ENCODE measurements at regions not wholly inside any gene's neighbourhood (a gene's known extent, or its start where the extent isn't known, plus 50 kb on each side); places are given as distances from the start of the nearest gene placed in this dataset.

DNA sequence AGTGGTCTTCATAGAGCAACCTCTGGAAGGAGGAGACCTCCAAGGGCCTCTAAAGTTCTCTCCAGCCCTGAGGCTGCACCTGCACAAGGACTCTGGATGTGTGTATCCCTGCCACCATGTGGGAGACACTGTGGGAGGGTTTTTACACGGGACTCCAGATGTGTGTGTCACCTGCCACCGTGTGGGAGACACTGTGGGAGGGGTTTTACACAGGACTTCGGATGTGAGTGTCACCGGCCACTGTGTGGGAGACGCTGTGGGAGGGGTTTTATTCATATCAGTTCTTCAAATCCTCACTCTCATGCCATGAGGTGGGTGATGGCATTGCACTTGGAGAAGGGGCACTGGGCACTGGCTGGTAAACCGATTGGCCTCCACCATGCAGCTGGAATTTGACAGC, 90.2 kb upstream of the SSTR4 start:
- WGBS, 5 donors: 87 to 93% (median 88%) methylated on average over 4 to 6 of the region's 6 CpGs
- TF ChIP-seq CTCF (IDR thresholded peaks at IDR 0.05 in 8 of 11, conservative IDR thresholded peaks at IDR 0.05 in 3 of 11): no peak
- TF ChIP-seq POLR2A (IDR thresholded peaks at IDR 0.05): no peak
- no peak for TF ChIP-seq POLR2AphosphoS5 (IDR thresholded peaks at IDR 0.05)
- intact Hi-C loops (cut with DNase I; ENCODE audit: low total_unique reads): no loop called here

GRCh38 chr20:22946596-22946995, 88.5 kb upstream of the SSTR4 start:
- H3K27me3 ChIP-seq (replicated peaks in 1 of 7): no peaks in the 10 kb centered on the region
- no peak for DNase-seq
- H3K4me1 ChIP-seq: no peaks in the 10 kb centered on the region
- no peak for TF ChIP-seq POLR2A (IDR thresholded peaks at IDR 0.05)
- no peak for TF ChIP-seq POLR2AphosphoS5 (IDR thresholded peaks at IDR 0.05)
- TF ChIP-seq CTCF (IDR thresholded peaks at IDR 0.05 in 8 of 11, conservative IDR thresholded peaks at IDR 0.05 in 3 of 11): no peak
- intact Hi-C loops (cut with DNase I; ENCODE audit: low total_unique reads): no loop called here
- H3K9me3 ChIP-seq: no peaks in the 10 kb centered on the region
- 59 to 84% (median 66%) methylated on average over 2 of the region's 2 CpGs for WGBS, 5 donors
- no peaks in the 10 kb centered on the region for H3K36me3 ChIP-seq
- no peak overlapping the region for H3K4me3 ChIP-seq
- H3K27ac ChIP-seq: no peak overlapping the region

More for the DNA sequence above, 90.2 kb upstream of the SSTR4 start:
- no peak overlapping the region for H3K27ac ChIP-seq
- H3K9me3 ChIP-seq: no peaks in the 10 kb centered on the region
- H3K27me3 ChIP-seq (replicated peaks in 1 of 7): no peaks in the 10 kb centered on the region
- H3K4me1 ChIP-seq: peaks cover 0 to 5% (median 0%) of the 10 kb centered on the region in 6 donors
- no peak overlapping the region for H3K4me3 ChIP-seq
- DNase-seq: no peak
- H3K36me3 ChIP-seq: no peaks in the 10 kb centered on the region

GRCh38 chr20:22949331-22950109, 85.6 kb upstream of the SSTR4 start:
- no peak for DNase-seq
- H3K27ac ChIP-seq: no peak overlapping the region
- H3K4me3 ChIP-seq: no peak overlapping the region
- TF ChIP-seq POLR2AphosphoS5 (IDR thresholded peaks at IDR 0.05) (no peak), CTCF (IDR thresholded peaks at IDR 0.05 in 8 of 11, conservative IDR thresholded peaks at IDR 0.05 in 3 of 11) (no peak), POLR2A (IDR thresholded peaks at IDR 0.05) (no peak)
- H3K36me3 ChIP-seq: no peaks in the 10 kb centered on the region
- WGBS, 5 donors: 61 to 83% (median 74%) methylated on average over 5 of the region's 5 CpGs
- no peaks in the 10 kb centered on the region for H3K9me3 ChIP-seq
- no peaks in the 10 kb centered on the region for H3K27me3 ChIP-seq (replicated peaks in 1 of 7)
- intact Hi-C loops (cut with DNase I; ENCODE audit: low total_unique reads): no loop called here
- H3K4me1 ChIP-seq: peaks cover 0 to 7% (median 0%) of the 10 kb centered on the region in 6 donors

GRCh38 chr20:22951966-22952365, 83.1 kb upstream of the SSTR4 start:
- Histone ChIP-seq H3K4me1 (peaks cover 0 to 14% (median 0%) of the 10 kb centered on the region in 6 donors), H3K27me3 (replicated peaks in 1 of 7) (no peaks in the 10 kb centered on the region), H3K9me3 (no peaks in the 10 kb centered on the region), H3K4me3 (no peak overlapping the region), H3K36me3 (no peaks in the 10 kb centered on the region), H3K27ac (no peak overlapping the region)
- intact Hi-C loops (cut with DNase I; ENCODE audit: low total_unique reads): no loop called here
- no peak for DNase-seq
- TF ChIP-seq POLR2A (IDR thresholded peaks at IDR 0.05) (no peak), POLR2AphosphoS5 (IDR thresholded peaks at IDR 0.05) (no peak), CTCF (IDR thresholded peaks at IDR 0.05 in 8 of 11, conservative IDR thresholded peaks at IDR 0.05 in 3 of 11) (no peak)
- WGBS, 5 donors: 83 to 100% (median 95%) methylated on average over 1 of the region's 1 CpG
